ENCODE measurements at regions not wholly inside any gene's neighbourhood (a gene's known extent, or its start where the extent isn't known, plus 50 kb on each side); places are given as distances from the start of the nearest gene placed in this dataset.

GRCh38 chr3:152779653-152780052 is 55.3 kb upstream of the P2RY1 start:
- peak; percentile 63 for DNase-seq (ENCODE audit: low read depth)
- no peak overlapping the region for H3K4me3 ChIP-seq (ENCODE audit: low read length)
- TF ChIP-seq, protein P1, sequence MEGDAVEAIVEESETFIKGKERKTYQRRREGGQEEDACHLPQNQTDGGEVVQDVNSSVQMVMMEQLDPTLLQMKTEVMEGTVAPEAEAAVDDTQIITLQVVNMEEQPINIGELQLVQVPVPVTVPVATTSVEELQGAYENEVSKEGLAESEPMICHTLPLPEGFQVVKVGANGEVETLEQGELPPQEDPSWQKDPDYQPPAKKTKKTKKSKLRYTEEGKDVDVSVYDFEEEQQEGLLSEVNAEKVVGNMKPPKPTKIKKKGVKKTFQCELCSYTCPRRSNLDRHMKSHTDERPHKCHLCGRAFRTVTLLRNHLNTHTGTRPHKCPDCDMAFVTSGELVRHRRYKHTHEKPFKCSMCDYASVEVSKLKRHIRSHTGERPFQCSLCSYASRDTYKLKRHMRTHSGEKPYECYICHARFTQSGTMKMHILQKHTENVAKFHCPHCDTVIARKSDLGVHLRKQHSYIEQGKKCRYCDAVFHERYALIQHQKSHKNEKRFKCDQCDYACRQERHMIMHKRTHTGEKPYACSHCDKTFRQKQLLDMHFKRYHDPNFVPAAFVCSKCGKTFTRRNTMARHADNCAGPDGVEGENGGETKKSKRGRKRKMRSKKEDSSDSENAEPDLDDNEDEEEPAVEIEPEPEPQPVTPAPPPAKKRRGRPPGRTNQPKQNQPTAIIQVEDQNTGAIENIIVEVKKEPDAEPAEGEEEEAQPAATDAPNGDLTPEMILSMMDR (conservative IDR thresholded peaks at IDR 0.05; ENCODE audit: low read length) = no peak

GRCh38 chr3:152780553-152780952 is 54.4 kb upstream of the P2RY1 start:
- TF ChIP-seq, protein P1 (conservative IDR thresholded peaks at IDR 0.05; ENCODE audit: low read length) = no peak
- H3K4me3 ChIP-seq (ENCODE audit: low read length) = no peak overlapping the region
- peak; percentile 5 for DNase-seq (ENCODE audit: low read depth)

DNA sequence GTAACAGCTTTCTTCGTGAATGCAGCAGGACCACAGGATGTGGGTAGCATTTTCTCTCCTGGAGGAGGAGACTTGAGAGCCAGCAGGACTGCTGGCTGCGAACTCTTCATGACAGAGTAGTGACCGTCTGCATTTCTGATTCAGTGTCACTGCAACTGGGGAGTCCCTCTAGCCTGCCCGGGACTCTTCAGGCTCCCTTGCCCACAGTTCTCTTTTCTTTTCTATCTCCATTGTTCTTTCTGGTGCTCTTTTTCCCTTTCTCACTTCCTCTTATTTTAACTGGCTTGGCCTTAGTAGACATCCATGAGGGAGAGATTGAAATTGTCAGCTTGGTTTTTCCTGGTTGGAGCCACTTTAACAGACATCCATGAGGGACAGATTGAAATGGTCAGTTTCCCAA is 49.9 kb upstream of the P2RY1 start:
- no peak for DNase-seq (ENCODE audit: low read depth)
- H3K4me3 ChIP-seq (ENCODE audit: low read length) = no peak overlapping the region
- TF ChIP-seq, protein P1 (conservative IDR thresholded peaks at IDR 0.05; ENCODE audit: low read length) = no peak

All from AG10803 (cell line).